ENCODE measurements at regions not wholly inside any gene's neighbourhood (a gene's known extent, or its start where the extent isn't known, plus 50 kb on each side); places are given as distances from the start of the nearest gene placed in this dataset.

DNA sequence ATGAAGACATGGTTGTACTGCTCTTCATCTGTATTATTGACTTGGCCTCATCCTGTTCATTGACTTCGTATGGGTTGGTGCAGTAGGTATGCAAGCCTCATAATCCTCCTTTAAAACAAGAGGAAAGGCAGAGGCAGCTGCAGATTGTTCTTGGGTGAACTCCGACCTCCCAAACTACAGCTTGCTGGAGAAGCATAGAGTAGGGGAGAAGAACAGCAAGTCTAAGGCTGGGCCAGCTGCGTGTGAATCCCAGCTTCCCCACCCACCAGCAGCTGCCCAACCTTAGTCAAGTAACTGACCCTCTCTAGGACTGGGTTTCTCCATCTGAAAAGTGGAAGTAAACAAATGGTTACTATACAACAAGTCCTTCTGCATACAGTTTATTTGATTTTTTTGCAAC lies 114.5 kb upstream of the WWC1 start (continued):
- no peak for TF ChIP-seq CTCF (IDR thresholded peaks at IDR 0.05; ENCODE audit: low read depth, low read length, missing input control)

DNA sequence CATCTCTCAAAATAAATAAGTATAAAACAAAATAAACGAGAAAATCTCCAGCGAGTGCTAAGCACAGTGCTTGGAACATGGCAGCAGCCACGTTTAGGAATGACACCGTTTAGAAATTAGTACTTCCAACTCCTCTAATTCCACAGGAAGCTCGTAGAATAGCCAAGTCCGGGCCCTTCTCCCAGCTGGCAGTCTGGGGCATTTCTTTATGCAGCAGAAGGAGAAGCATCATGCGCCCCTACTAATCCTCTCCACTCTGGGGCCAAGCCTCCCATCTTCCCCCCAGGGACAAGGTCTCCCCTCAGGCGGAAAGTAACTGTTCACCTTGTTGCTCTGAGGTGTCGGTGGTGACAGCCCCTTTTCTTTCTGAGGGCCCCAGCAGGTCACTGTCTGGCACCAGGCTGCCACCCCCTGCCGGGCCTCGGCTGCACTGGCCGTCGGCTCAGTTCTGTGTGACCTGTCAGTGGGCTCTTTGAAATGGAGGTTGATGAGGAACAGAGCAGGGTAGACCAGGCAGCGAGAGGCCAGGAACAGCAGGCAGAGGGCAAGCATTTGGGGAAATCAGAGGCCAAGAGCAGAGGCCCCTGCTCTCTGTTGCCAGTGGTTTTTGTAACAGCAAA lies 113.5 kb upstream of the WWC1 start:
- no peaks in the 10 kb centered on the region for H3K9me3 ChIP-seq (ENCODE audit: control insufficient read depth in 4 of 4, low read length in 3 of 4)
- no peak overlapping the region for H3K4me3 ChIP-seq (ENCODE audit: low read depth in 1 of 3, low read length in 3 of 3)
- no peaks in the 10 kb centered on the region for H3K27me3 ChIP-seq (ENCODE audit: control insufficient read depth in 4 of 4, insufficient read depth in 4 of 4, low read length in 3 of 4)
- TF ChIP-seq ATF3 (IDR thresholded peaks at IDR 0.05) (no peak), REST (IDR thresholded peaks at IDR 0.05) (no peak), YY1 (IDR thresholded peaks at IDR 0.05) (no peak), NR2F2 (IDR thresholded peaks at IDR 0.05) (no peak), HNF4G (IDR thresholded peaks at IDR 0.05) (no peak), RXRA (IDR thresholded peaks at IDR 0.05) (no peak), RAD21 (IDR thresholded peaks at IDR 0.05) (no peak), FOXA2 (IDR thresholded peaks at IDR 0.05) (no peak)
- DNase-seq (ENCODE audit: low spot score) = no peak
- no peak overlapping the region for H3K9ac ChIP-seq (ENCODE audit: low read depth in 1 of 2, low read length in 2 of 2)
- H3K36me3 ChIP-seq (ENCODE audit: control insufficient read depth in 4 of 4, insufficient read depth in 3 of 4, low read depth in 1 of 4, low read length in 3 of 4) = no peaks in the 10 kb centered on the region
- 65% methylated on average over 14 of the region's 14 CpGs for WGBS
- H3K27ac ChIP-seq (ENCODE audit: low read depth in 1 of 2, low read length in 2 of 2) = no peak overlapping the region
- H3K4me1 ChIP-seq (ENCODE audit: control insufficient read depth in 4 of 4, insufficient read depth in 4 of 4, low read length in 3 of 4) = no peaks in the 10 kb centered on the region

GRCh38 chr5:168179192-168179593 lies 112.3 kb upstream of the WWC1 start:
- Histone ChIP-seq H3K9ac (ENCODE audit: low read depth in 1 of 2, low read length in 2 of 2) (no peak overlapping the region), H3K9me3 (ENCODE audit: control insufficient read depth in 4 of 4, low read length in 3 of 4) (no peaks in the 10 kb centered on the region), H3K4me3 (ENCODE audit: low read depth in 1 of 3, low read length in 3 of 3) (no peak overlapping the region), H3K36me3 (ENCODE audit: control insufficient read depth in 4 of 4, insufficient read depth in 3 of 4, low read depth in 1 of 4, low read length in 3 of 4) (no peaks in the 10 kb centered on the region), H3K4me1 (ENCODE audit: control insufficient read depth in 4 of 4, insufficient read depth in 4 of 4, low read length in 3 of 4) (no peaks in the 10 kb centered on the region), H3K27me3 (ENCODE audit: control insufficient read depth in 4 of 4, insufficient read depth in 4 of 4, low read length in 3 of 4) (no peaks in the 10 kb centered on the region), H3K27ac (ENCODE audit: low read depth in 1 of 2, low read length in 2 of 2) (no peak overlapping the region)
- TF ChIP-seq, protein P1, sequence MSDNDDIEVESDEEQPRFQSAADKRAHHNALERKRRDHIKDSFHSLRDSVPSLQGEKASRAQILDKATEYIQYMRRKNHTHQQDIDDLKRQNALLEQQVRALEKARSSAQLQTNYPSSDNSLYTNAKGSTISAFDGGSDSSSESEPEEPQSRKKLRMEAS (IDR thresholded peaks at IDR 0.05) = no peak
- TF ChIP-seq SP1 (IDR thresholded peaks at IDR 0.05) (no peak), HNF4A (conservative IDR thresholded peaks at IDR 0.05) (no peak), TAF1 (conservative IDR thresholded peaks at IDR 0.05) (no peak), JUND (IDR thresholded peaks at IDR 0.05) (no peak), YY1 (IDR thresholded peaks at IDR 0.05) (no peak), EGR1 (IDR thresholded peaks at IDR 0.05; ENCODE audit: low read depth in 2 of 2) (no peak), HNF4G (IDR thresholded peaks at IDR 0.05) (no peak), FOXA2 (IDR thresholded peaks at IDR 0.05) (no peak), CTCF (IDR thresholded peaks at IDR 0.05; ENCODE audit: low read depth, low read length, missing input control) (no peak), FOXA1 (IDR thresholded peaks at IDR 0.05) (no peak), RAD21 (IDR thresholded peaks at IDR 0.05) (no peak), GABPA (IDR thresholded peaks at IDR 0.05 in 1 of 2, conservative IDR thresholded peaks at IDR 0.05 in 1 of 2) (no peak)
- TF ChIP-seq, protein P2, sequence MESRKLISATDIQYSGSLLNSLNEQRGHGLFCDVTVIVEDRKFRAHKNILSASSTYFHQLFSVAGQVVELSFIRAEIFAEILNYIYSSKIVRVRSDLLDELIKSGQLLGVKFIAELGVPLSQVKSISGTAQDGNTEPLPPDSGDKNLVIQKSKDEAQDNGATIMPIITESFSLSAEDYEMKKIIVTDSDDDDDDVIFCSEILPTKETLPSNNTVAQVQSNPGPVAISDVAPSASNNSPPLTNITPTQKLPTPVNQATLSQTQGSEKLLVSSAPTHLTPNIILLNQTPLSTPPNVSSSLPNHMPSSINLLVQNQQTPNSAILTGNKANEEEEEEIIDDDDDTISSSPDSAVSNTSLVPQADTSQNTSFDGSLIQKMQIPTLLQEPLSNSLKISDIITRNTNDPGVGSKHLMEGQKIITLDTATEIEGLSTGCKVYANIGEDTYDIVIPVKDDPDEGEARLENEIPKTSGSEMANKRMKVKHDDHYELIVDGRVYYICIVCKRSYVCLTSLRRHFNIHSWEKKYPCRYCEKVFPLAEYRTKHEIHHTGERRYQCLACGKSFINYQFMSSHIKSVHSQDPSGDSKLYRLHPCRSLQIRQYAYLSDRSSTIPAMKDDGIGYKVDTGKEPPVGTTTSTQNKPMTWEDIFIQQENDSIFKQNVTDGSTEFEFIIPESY (IDR thresholded peaks at IDR 0.05) = no peak
- no peak for DNase-seq (ENCODE audit: low spot score)
- WGBS = 76% methylated on average over 1 of the region's 1 CpG

Measured in liver (tissue), 8 donors.